Lower lobe of right lung (tissue), 2 donors: ENCODE measurements at regions not wholly inside any gene's neighbourhood (a gene's known extent, or its start where the extent isn't known, plus 50 kb on each side); places are given as distances from the start of the nearest gene placed in this dataset.
"Not testable (repeated sequence)": the region's sequence is repeated elsewhere in the genome, so short reads cannot be mapped to it uniquely, and the experiment has no call there.

Source experiments
- ATAC-seq, 2 donors: fragments of 200-7000 bp; cut with Tn5 transposase; one replicate each; pipeline ENCODE4 v1.9.1; 2020 to 2022; ENCODE audit warnings: mild to moderate bottlenecking in 2 of 2, moderate library complexity in 2 of 2
- DNase-seq: peaks from one replicate; pipeline ENCODE4 v3.0.0-alpha.2; 2020
- H3K27ac ChIP-seq: fragments of 200-600 bp; one replicate; pipeline ENCODE4 v1.8.0; 2022
- H3K27me3 ChIP-seq: fragments of 200-600 bp; one replicate; pipeline ENCODE4 v1.8.0; 2022; ENCODE audit warnings: low read depth
- H3K36me3 ChIP-seq: fragments of 200-600 bp; one replicate; pipeline ENCODE4 v1.8.0; 2022; ENCODE audit warnings: mild to moderate bottlenecking
- H3K4me1 ChIP-seq: fragments of 200-600 bp; one replicate; pipeline ENCODE4 v1.8.0; 2022
- H3K4me3 ChIP-seq: fragments of 200-600 bp; one replicate; pipeline ENCODE4 v1.8.0; 2022; ENCODE audit warnings: mild to moderate bottlenecking
- H3K9me3 ChIP-seq: fragments of 200-600 bp; one replicate; pipeline ENCODE4 v1.8.0; 2022
- intact Hi-C: fragments of 100-400 bp; cut with DNase I; formaldehyde crosslinking; loops from one replicate; pipeline ENCODE4 v1.11.0; 2022
- donor health status: DM: no; HTN: yes; CAD: no; lungs with severe emphysema.

DNA sequence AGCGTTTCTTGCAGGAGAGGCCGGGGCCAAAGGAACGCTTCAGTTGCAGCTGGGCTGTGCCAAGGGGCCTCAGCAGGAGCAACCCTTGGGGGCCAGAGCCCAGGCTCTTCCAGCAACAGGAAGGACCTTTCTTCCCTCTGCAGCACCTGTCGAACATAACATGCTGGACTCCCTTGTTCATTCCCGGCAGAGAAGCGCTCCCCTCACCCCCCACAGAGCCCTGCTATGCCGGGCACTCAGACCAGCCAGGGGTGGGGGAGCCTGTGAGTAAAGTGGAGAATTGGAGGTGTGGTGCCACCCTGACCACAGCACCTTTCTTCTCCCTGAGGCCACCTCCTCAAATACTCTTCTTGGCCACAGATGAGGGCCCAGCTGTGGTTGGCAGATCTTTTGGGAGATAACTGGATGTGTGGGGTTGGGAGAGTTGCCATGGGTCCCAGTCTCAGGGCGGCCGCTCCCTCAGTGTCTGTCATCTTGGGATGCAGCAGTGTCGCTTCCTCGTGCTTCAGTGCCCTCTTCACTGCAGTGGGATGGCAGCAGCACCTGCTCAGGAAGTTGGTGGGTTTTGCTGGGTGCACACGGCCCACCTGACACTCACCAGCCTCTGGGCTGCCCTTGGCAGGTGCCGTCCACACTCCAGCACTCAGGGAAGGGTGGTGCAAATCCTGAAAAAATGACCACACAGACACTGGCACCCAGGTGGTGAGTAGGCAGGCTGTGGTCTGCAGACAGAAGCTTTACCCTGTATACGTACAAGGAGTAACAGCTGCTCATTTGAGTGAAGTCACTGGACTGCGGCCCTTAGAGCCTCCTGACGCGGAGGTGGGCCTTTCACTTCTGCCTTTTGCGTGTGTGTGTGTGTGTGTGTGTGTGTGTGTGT is 67.5 kb downstream of the NPIPB11 start:
- DNase-seq, H3K9me3 ChIP-seq, intact Hi-C loops, H3K4me3 ChIP-seq, H3K36me3 ChIP-seq, H3K4me1 ChIP-seq, H3K27me3 ChIP-seq, H3K27ac ChIP-seq: not testable (repeated sequence)
- peak in 1 of 2 donors; percentile 68 for ATAC-seq

GRCh38 chr16:29337385-29337901 is 69.1 kb downstream of the NPIPB11 start:
- intact Hi-C loops, H3K4me3 ChIP-seq, H3K27ac ChIP-seq, DNase-seq, H3K4me1 ChIP-seq, H3K9me3 ChIP-seq, H3K27me3 ChIP-seq, H3K36me3 ChIP-seq: not testable (repeated sequence)
- ATAC-seq = peak in 1 of 2 donors; percentile 32

GRCh38 chr16:29335549-29335846 is 71.0 kb downstream of the NPIPB11 start:
- DNase-seq, intact Hi-C loops, H3K27me3 ChIP-seq, H3K9me3 ChIP-seq, H3K4me3 ChIP-seq, H3K36me3 ChIP-seq, H3K27ac ChIP-seq, H3K4me1 ChIP-seq: not testable (repeated sequence)
- ATAC-seq = peak; percentile 43 to 53

- intact Hi-C loops, H3K4me3 ChIP-seq, H3K27ac ChIP-seq, H3K9me3 ChIP-seq, H3K27me3 ChIP-seq, H3K4me1 ChIP-seq, DNase-seq, ATAC-seq, H3K36me3 ChIP-seq: not testable (repeated sequence)
These were observed 71.5 kb downstream of the NPIPB11 start for GRCh38 chr16:29334776-29335548.

- intact Hi-C loops, DNase-seq: not testable (repeated sequence)
These were observed 72.9 kb downstream of the NPIPB11 start for GRCh38 chr16:29333492-29334097.

GRCh38 chr16:29330623-29331022 is 75.9 kb downstream of the NPIPB11 start:
- H3K4me1 ChIP-seq, H3K4me3 ChIP-seq, DNase-seq, intact Hi-C loops, H3K36me3 ChIP-seq, H3K27me3 ChIP-seq, ATAC-seq, H3K9me3 ChIP-seq, H3K27ac ChIP-seq: not testable (repeated sequence)

More at GRCh38 chr16:29333492-29334097, 72.9 kb downstream of the NPIPB11 start:
- H3K27me3 ChIP-seq, H3K4me3 ChIP-seq, H3K4me1 ChIP-seq, H3K9me3 ChIP-seq, H3K27ac ChIP-seq, ATAC-seq, H3K36me3 ChIP-seq: not testable (repeated sequence)

DNA sequence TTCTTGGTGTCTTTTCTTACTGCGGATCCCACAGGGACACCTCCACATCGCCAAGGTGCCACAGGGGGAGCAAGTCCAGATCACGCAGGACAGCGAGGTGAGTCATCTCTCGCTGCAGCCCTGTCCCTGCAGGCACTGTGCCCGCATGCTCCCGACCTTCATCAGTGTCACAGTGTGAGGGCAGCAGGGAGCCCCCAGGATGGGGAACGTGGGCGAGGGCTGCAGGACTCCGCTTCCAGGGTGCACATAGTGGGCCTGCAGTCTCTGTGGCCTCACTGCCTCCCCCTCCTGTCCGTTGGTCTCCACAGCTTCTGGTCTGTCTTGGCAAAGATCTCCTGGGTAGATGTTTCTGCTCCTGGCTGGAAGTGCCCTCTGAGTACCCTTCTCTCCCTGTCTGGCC is 78.0 kb downstream of the NPIPB11 start:
- H3K27ac ChIP-seq, H3K4me3 ChIP-seq, ATAC-seq, DNase-seq, intact Hi-C loops, H3K9me3 ChIP-seq, H3K4me1 ChIP-seq, H3K27me3 ChIP-seq, H3K36me3 ChIP-seq: not testable (repeated sequence)

- DNase-seq, intact Hi-C loops: not testable (repeated sequence)
These were observed 78.7 kb downstream of the NPIPB11 start for GRCh38 chr16:29327631-29328408.

DNA sequence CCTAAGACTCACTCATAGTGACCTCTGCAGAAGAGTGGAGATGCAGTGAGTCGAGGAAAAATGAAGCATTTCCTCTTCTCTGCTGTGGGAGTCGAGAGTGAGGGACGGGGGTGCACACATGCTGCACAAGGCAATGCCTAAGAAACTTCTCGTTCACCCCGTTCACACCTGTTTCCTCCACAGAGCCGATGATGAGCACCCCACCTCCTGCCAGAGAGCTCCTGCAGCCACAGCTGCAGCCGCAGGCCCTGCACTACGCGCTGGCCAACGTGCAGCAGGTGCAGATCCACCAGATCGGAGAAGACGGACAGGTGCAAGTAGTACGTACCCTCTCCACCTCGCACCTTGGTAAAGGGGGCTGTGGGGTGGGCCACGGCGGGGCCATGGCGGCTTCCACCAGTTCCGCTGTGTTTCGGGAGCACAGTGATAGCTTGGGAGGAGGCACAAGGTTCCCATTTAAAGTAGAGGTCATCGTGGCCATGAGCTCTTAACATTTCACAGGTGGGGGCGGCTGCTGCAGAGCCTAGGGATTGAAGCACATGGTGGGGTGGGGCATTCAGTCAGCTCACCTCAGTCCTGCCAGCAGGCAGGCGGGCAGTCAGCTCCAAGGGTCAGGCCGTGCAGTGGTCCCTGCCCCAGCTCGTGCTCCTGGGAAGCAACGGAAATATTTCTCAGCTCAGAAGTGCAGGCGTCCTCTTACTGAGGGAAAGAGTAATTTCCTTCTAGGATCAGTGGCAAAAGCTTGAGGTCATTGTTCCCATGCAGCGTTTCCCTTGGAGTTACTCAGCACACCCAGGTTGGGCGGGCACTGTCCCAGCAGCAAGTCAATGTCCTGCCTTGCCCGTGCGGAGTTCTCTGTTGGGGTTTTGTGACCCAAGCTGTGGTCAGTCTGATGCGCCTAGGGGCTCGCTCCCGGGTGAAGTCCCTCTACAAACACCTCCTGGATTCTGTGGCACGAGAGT is 80.1 kb downstream of the NPIPB11 start:
- ATAC-seq, H3K36me3 ChIP-seq, H3K27me3 ChIP-seq, DNase-seq, H3K9me3 ChIP-seq, H3K4me1 ChIP-seq, H3K4me3 ChIP-seq, H3K27ac ChIP-seq, intact Hi-C loops: not testable (repeated sequence)

More at GRCh38 chr16:29327631-29328408, 78.7 kb downstream of the NPIPB11 start:
- ATAC-seq, H3K4me3 ChIP-seq, H3K4me1 ChIP-seq, H3K27ac ChIP-seq, H3K27me3 ChIP-seq, H3K36me3 ChIP-seq, H3K9me3 ChIP-seq: not testable (repeated sequence)

GRCh38 chr16:29323725-29324124 is 82.8 kb downstream of the NPIPB11 start:
- intact Hi-C loops, H3K27me3 ChIP-seq, ATAC-seq, H3K9me3 ChIP-seq, H3K4me1 ChIP-seq, DNase-seq, H3K36me3 ChIP-seq, H3K4me3 ChIP-seq, H3K27ac ChIP-seq: not testable (repeated sequence)
